Stimulated activated CD8-positive, alpha-beta memory T cell treated with anti-CD3 and anti-CD28 coated beads, Interleukin-12 subunit alpha, Interleukin-12 subunit beta, amount 100 ng/mL, for 4 hours (primary cell): ENCODE measurements at regions not wholly inside any gene's neighbourhood (a gene's known extent, or its start where the extent isn't known, plus 50 kb on each side); places are given as distances from the start of the nearest gene placed in this dataset.

ENCODE experiments used
- DNase-seq: peaks from one replicate; pipeline ENCODE4 v3.0.0-alpha.2; 2020; ENCODE audit warnings: low read depth

GRCh38 chr9:107064378-107064777 is 201.4 kb downstream of the ZNF462 start:
- no peak for DNase-seq

GRCh38 chr9:107065549-107065948 is 202.6 kb downstream of the ZNF462 start:
- no peak for DNase-seq

GRCh38 chr9:107067739-107068416 is 204.9 kb downstream of the ZNF462 start:
- DNase-seq = no peak

DNA sequence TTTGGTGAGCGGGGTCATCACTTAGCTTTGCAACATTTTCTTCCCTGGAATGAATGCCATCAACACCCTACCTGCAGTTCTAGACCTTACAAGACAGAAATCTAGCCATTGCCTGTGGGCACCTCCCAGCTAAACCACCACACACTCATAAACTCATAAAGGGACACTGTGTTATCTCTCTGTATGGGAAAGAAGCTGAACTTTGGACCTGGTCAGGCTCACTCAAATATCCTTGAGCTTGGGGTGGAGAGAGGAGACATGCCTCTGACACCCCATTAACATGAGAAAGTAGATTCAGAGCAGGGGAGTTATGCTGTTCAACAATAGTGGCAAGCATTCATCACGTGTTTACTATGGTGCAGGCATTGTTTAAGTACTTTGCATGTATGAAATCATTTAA is 205.6 kb downstream of the ZNF462 start:
- no peak for DNase-seq

DNA sequence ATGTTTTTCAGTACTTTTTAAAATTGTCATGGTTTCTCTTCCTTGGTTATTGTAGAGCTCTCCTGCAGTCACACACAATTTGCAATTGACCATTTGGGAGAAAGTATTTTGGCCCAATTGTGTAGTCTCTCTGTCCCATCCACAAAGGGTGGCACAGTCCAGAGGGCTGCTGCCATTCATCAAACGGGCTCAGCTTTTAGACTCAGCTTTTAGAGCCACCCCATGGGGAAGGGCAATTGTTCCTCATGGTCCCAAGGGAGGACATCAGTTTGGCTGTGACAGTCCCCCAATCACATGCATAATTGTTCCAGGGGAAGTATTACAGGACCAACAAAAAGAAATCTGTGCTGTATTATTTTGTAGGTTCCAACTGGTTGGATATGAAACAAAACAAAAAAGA is 207.6 kb downstream of the ZNF462 start:
- no peak for DNase-seq

- no peak for DNase-seq
Measured at GRCh38 chr9:107078061-107078460, 205.0 kb upstream of the RAD23B start.

DNA sequence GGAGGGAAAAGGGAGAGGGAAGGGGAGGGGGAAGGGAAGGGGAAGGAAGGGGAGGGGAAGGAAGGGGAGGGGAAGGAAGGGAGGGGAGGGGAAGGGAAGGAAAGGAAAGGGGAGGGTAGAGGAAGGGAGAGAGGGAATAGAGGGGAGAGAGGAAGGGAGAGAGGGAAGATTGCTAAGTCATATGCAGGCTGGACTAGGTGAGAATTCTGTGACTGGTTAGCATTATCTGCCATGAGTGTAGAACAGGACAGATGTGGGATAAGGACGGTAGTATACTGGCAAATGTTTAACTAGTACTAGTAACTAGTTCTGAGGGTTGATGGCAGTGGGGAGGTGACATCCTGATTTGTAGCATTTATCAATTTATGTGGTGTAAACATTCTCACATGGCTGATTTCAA is 203.5 kb upstream of the RAD23B start:
- DNase-seq = no peak

- DNase-seq = no peak
Measured at GRCh38 chr9:107080130-107080529, 202.9 kb upstream of the RAD23B start.

GRCh38 chr9:107086460-107086859 is 196.6 kb upstream of the RAD23B start:
- DNase-seq = no peak

GRCh38 chr9:107087222-107087621 is 195.9 kb upstream of the RAD23B start:
- DNase-seq = no peak

DNA sequence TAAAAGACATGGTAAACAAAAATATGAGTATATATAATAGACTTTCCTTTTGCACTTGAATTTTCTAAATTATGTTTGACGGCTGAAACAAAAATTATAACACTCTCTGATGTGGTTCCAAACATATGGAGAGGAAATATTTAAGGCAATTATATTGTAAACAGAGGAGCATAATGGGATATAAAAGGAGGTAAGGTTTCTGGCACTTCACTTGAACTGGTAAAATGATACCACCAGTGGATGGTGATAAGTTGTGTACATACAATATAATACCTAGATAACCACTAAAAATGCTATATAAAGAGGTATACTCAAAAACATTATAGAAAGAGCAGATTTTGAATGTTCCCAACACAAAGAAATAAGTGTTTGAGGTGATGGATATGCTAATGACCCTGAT is 192.9 kb upstream of the RAD23B start:
- no peak for DNase-seq

GRCh38 chr9:107093365-107094060 is 189.6 kb upstream of the RAD23B start:
- DNase-seq = no peak

DNA sequence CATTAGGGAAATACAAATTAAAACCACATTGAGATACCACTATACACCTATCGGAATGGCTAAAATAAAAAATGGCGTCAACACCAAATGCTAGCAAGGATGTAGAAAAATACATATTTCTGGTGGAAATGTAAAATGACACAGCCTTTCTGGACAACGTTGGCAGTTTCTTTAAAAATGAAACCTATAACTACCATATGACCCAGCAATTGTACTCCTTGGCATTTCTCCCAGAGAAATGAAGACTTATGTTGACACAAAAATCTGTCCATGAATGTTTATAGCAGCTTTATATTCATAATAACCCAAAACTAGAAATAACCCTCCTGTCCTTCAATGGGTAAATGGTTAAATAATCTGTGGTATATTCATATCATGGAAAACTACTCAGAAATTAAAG is 188.7 kb upstream of the RAD23B start:
- no peak for DNase-seq

DNA sequence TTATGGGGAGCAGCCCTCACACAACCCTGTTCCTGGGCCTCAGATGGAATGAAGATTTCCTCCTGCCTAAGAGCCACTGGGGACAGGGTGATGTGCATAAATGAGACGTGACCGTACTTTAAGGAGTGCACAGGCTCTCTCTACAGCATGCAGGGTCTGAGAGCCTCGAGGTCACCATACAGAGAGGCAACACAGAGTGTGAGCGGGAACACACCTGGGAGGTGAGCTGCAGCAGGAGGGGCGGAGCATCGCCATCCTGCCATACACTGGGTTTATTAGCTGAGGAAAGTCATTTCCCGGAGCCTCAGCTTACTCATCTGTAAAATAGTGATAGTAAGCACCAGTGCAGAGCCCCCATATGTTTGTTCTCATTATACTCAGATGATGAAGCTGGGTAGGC is 182.5 kb upstream of the RAD23B start:
- DNase-seq = no peak

DNA sequence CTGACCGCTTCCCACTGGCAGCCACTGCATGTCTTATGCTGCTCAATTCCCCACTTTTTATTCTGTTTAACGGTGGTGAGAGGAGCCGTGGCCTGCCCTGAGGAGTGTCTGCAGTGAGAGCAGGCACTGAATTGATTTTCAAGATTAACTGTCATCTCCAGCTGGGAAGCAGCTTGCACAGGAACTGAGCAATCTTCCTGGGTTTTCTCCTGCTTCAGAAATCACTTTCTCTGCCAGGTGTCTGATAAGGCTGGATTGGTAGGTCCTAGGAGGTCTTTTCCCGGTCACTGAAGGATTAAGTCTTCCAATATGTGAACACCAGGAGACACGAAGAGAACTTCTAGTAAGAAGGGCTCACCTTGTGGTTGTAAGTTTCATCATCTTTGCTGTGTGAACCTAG is 181.1 kb upstream of the RAD23B start:
- DNase-seq = no peak

- DNase-seq = no peak
Measured at GRCh38 chr9:107103621-107104020, 179.5 kb upstream of the RAD23B start.

DNA sequence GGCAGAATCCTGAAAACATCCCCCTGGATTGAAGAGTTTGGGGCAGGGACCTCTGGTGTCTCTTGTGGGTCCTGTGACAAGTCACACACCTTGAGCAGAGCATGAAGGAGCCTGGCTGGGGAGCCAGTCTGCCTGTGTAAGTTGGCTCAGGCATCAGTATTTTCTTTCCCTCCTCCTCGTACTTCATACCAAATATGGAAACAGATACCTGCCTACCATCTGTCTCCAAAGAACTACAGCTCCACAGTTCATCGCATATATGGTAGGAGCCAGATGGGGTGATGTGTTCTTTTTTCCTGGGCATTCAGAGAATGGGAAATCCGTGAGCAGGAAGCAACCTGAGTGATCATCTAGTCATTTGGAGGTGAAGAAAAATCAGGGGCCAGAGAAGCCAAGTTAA is 177.3 kb upstream of the RAD23B start:
- no peak for DNase-seq

DNA sequence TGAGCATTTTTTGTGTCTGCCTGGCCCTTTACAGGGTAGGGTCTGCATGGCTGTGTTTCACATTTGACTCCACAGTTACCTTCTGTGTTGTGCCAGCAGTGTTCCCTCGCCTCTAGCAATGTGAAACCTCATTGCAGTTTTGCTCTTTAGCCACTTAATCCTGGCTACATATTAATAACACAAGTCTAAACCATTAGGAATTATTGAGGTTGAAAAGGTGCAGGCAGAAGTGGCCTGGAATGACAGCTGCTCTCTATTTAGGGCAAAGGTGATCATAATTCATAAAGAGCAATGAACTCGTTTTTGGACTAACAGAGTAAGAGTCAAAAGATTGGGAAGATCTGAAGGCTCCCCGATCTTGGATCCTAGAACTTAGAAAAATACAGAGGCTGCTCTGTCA is 176.7 kb upstream of the RAD23B start:
- no peak for DNase-seq

DNA sequence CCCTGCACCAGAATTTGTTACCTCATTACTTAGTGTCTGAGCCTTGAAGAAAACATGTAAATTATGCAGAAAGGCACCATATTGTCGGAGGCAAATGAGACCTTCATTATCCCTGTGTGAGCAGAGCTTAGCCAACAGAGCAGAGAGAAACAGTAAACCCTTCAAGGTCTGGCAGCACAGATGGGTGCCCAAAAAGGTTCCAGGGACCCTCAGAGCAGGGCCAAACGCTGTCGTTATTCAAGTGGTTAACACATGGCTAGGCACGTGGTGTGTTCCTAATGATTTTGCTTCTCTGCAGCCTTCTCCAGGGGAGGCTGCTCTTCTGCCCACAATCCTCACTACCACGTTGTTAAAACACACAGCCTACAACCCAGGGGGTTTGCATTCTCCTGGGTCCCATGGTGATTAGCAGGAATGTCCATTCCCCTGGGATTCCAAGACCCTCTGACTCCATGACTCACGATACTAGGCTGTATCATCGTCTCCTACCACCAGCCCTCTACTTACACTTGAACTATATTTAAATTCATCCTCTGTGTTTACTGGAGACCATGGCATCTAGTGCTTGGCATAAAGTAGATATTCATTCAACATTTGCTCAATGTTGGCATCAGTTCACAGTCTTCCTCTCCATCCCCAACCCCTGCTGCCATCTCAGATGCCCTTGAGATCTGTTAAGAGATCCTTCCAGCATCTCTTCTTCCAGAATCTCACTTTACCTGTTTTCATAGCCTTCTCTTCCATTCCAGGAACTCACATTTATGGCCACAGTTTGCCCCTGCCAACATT is 174.5 kb upstream of the RAD23B start:
- DNase-seq = no peak

DNA sequence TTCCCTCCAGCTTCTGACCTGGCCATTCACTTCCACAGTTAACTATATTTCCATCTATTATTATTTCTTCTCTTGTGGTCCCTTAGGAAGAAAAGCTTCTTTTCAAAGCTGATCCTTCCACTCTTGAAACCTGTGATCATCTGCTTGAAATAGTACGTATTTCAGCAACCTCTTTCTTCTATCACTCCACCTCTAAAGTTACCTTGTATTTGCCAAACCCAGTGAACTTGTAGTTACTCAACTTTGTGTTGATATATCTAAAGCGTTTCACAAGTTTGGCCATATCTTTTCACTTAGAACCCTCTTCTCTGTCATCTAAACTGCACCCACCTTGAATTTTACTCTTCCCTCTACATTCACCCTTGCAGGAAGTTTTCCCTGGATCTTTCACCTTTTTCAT is 173.8 kb upstream of the RAD23B start:
- DNase-seq = no peak

DNA sequence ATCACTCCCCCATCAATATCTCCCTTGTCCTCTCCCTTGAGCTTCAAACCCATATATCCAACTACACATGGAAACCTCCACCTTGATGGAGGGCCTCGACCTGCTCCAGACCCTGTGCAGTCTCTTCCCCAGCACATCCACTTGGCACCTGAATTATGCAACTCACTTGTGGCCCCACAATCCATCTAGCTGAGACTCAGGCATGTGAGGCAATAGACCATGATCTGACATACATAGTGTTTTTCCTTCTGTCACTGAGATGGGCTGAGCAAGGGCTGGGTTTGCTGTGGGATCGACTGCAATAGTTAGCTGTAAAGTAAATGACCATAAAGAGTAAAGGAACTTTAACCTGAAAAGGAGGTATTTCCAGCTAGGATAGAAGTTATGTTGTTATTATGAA is 172.9 kb upstream of the RAD23B start:
- no peak for DNase-seq

DNA sequence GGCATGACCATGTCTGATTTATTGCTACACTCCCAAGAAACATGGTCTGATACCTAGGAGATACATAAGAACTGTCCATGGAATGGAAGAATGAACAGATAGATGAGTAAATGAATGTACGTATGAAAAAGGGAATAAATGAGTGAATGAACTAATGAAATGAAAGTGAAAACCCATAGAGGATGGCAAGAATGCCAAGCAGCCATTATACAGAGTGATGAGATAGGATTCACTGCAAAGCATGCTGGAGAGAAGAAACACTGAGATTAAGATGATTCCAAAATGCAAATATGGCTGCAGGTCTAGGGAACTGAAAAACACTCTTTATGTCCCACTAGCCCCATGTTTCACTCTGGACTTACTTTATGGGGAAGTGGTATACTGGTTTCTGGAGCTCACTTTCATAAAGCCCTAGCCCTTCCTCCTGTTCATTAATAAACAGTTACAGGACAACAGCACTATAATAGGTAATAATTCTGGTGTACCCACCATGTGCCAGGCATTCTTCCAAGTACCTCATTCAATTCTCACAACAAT is 170.3 kb upstream of the RAD23B start:
- no peak for DNase-seq
